RCC 7860 (cell line): ENCODE measurements at regions not wholly inside any gene's neighbourhood (a gene's known extent, or its start where the extent isn't known, plus 50 kb on each side); places are given as distances from the start of the nearest gene placed in this dataset.
"Not testable (repeated sequence)": the region's sequence is repeated elsewhere in the genome, so short reads cannot be mapped to it uniquely, and the experiment has no call there.

Experiments used
- DNase-seq: peaks from one replicate; pipeline ENCODE4 v3.0.0-alpha.2; 2015; ENCODE audit warnings: low spot score
- FAIRE-seq: peaks from 2 replicates; lab custom pipeline; 2012; peaks lifted over from hg19 to GRCh38; lab: Jason Lieb, UNC

GRCh38 chr19:30228835-30229524 lies 143.2 kb upstream of the ZNF536 start:
- FAIRE-seq (no peak), DNase-seq (no peak)

- no peak for FAIRE-seq
- no peak for DNase-seq
Measured at GRCh38 chr19:30229525-30230174, 142.5 kb upstream of the ZNF536 start.

GRCh38 chr19:30231408-30232318 lies 140.5 kb upstream of the ZNF536 start:
- no peak for FAIRE-seq
- no peak for DNase-seq

- FAIRE-seq = no peak
- no peak for DNase-seq
Measured at GRCh38 chr19:30233375-30233774, 138.8 kb upstream of the ZNF536 start.

GRCh38 chr19:30235946-30236345 lies 136.2 kb upstream of the ZNF536 start:
- DNase-seq (no peak), FAIRE-seq (no peak)

- DNase-seq (no peak), FAIRE-seq (no peak)
Measured at GRCh38 chr19:30236587-30236986, 135.6 kb upstream of the ZNF536 start.

- FAIRE-seq = no peak
- DNase-seq = no peak
Measured at GRCh38 chr19:30237140-30237539, 135.0 kb upstream of the ZNF536 start.

- DNase-seq (no peak), FAIRE-seq (no peak)
Measured at GRCh38 chr19:30240904-30241695, 131.1 kb upstream of the ZNF536 start.

GRCh38 chr19:30244533-30244932 lies 127.7 kb upstream of the ZNF536 start:
- no peak for DNase-seq

GRCh38 chr19:30245401-30246039 lies 126.7 kb upstream of the ZNF536 start:
- DNase-seq (no peak), FAIRE-seq (no peak)

More at GRCh38 chr19:30244533-30244932, 127.7 kb upstream of the ZNF536 start:
- no peak for FAIRE-seq

GRCh38 chr19:30249911-30250310 lies 122.3 kb upstream of the ZNF536 start:
- FAIRE-seq (no peak), DNase-seq (no peak)

GRCh38 chr19:30252214-30252613 lies 120.0 kb upstream of the ZNF536 start:
- no peak for DNase-seq
- FAIRE-seq = no peak

GRCh38 chr19:30253581-30253996 lies 118.6 kb upstream of the ZNF536 start:
- peak; percentile 5 for DNase-seq
- FAIRE-seq = no peak

- FAIRE-seq (no peak), DNase-seq (no peak)
Measured at GRCh38 chr19:30254158-30254557, 118.0 kb upstream of the ZNF536 start.

- FAIRE-seq (no peak), DNase-seq (no peak)
Measured at GRCh38 chr19:30254789-30255188, 117.4 kb upstream of the ZNF536 start.

GRCh38 chr19:30255791-30256495 lies 116.2 kb upstream of the ZNF536 start:
- DNase-seq = no peak
- no peak for FAIRE-seq

GRCh38 chr19:30256496-30256850 lies 115.7 kb upstream of the ZNF536 start:
- no peak for FAIRE-seq
- no peak for DNase-seq

- FAIRE-seq (no peak), DNase-seq (no peak)
Measured at GRCh38 chr19:30263830-30264381, 108.3 kb upstream of the ZNF536 start.

- not testable (repeated sequence) for DNase-seq, FAIRE-seq
Measured at GRCh38 chr19:30265918-30266317, 106.3 kb upstream of the ZNF536 start.
